H1 (cell line): ENCODE measurements at regions not wholly inside any gene's neighbourhood (a gene's known extent, or its start where the extent isn't known, plus 50 kb on each side); places are given as distances from the start of the nearest gene placed in this dataset.

ENCODE experiments used
- CTCF ChIA-PET: fragments of 300-600 bp; sonication (Branson Sonifier 250); formaldehyde crosslinking; loops from one replicate; lab custom pipeline; 2021; ENCODE audit not compliant: partially characterized antibody; lab: Charles Lee
- POLR2A ChIA-PET: fragments of 300-600 bp; sonication (Branson Sonifier 250); formaldehyde crosslinking; loops from one replicate; lab custom pipeline; 2021; ENCODE audit warnings: inconsistent platforms; ENCODE audit not compliant: partially characterized antibody; lab: Charles Lee
- DNase-seq, 2 experiments: peaks; one replicate each; pipeline versions ENCODE4 v3.0.0 to v3.0.0-alpha.2; 2010 to 2022; ENCODE audit warnings: low spot score in 2 of 2, low read depth in 1 of 2, mixed read lengths in 1 of 2
- FAIRE-seq: peaks from 2 replicates; lab custom pipeline; 2011; peaks lifted over from hg19 to GRCh38; lab: Jason Lieb, UNC
- H2AFZ ChIP-seq: 2 replicates; pipeline ENCODE4 v1.8.1; 2012; ENCODE audit warnings: low read length, inconsistent platforms
- H2AK5ac ChIP-seq: 2 replicates; pipeline ENCODE4 v1.6.1; 2013; ENCODE audit warnings: low read depth, low read length
- H2BK120ac ChIP-seq: replicated peaks from 2 replicates; pipeline ENCODE3; 2013; ENCODE audit warnings: low read depth, low read length, inconsistent platforms
- H2BK12ac ChIP-seq: 2 replicates; pipeline ENCODE4 v1.6.1; 2013; ENCODE audit warnings: low read depth, low read length
- H2BK15ac ChIP-seq: 2 replicates; pipeline ENCODE4 v1.6.1; 2013; ENCODE audit warnings: low read length
- H2BK20ac ChIP-seq: 2 replicates; pipeline ENCODE4 v1.6.1; 2013; ENCODE audit warnings: low read length
- H2BK5ac ChIP-seq: 2 replicates; pipeline ENCODE4 v1.6.1; 2013; ENCODE audit warnings: low read depth, low read length
- H3K14ac ChIP-seq: 2 replicates; pipeline ENCODE4 v1.6.1; 2013; ENCODE audit warnings: inconsistent platforms; ENCODE audit not compliant: insufficient read length
- H3K18ac ChIP-seq: 2 replicates; pipeline ENCODE4 v1.6.1; 2013; ENCODE audit warnings: low read length; ENCODE audit errors: extremely low read depth
- H3K23ac ChIP-seq: 2 replicates; pipeline ENCODE4 v1.6.1; 2013; ENCODE audit warnings: inconsistent platforms; ENCODE audit not compliant: insufficient read length
- H3K23me2 ChIP-seq: 2 replicates; pipeline ENCODE4 v1.6.1; 2013; ENCODE audit warnings: low read depth, low read length
- H3K27ac ChIP-seq: 2 replicates; pipeline ENCODE4 v1.6.1; 2011; ENCODE audit warnings: low read depth, low read length, inconsistent platforms
- H3K27me3 ChIP-seq, 4 experiments: replicated peaks in 1 of 4; 1 replicate in 1 of 4; 2 replicates in 3 of 4; pipeline versions ENCODE4 v1.6.1 to v1.8.1; 2011 to 2013; ENCODE audit warnings: low read length in 3 of 4, mild to moderate bottlenecking in 3 of 4, inconsistent platforms in 2 of 4, mixed read lengths in 2 of 4, moderate library complexity in 1 of 4; ENCODE audit not compliant: control insufficient read depth in 3 of 4, insufficient read depth in 3 of 4; ENCODE audit errors: extremely low read depth in 1 of 4
- H3K36me3 ChIP-seq, 4 experiments: 2 replicates each; pipeline versions ENCODE4 v1.6.1 to v1.8.1; 2011 to 2013; ENCODE audit warnings: mild to moderate bottlenecking in 4 of 4, low read length in 3 of 4, moderate library complexity in 2 of 4, control low read depth in 1 of 4, inconsistent platforms in 1 of 4; ENCODE audit not compliant: insufficient read depth in 4 of 4, control insufficient read depth in 2 of 4
- H3K4ac ChIP-seq: replicated peaks from 2 replicates; pipeline ENCODE3; 2013; ENCODE audit warnings: low read length, low read depth, mixed read lengths, inconsistent platforms; ENCODE audit not compliant: insufficient read length
- H3K4me1 ChIP-seq, 4 experiments: replicated peaks in 1 of 4; 1 replicate in 1 of 4; 2 replicates in 3 of 4; pipeline versions ENCODE4 v1.6.1 to v1.8.1; 2011 to 2013; ENCODE audit warnings: low read length in 3 of 4, inconsistent platforms in 2 of 4, mixed read lengths in 1 of 4; ENCODE audit not compliant: insufficient read depth in 4 of 4, control insufficient read depth in 3 of 4
- H3K4me2 ChIP-seq, 2 experiments: 2 replicates each; pipeline versions ENCODE4 v1.6.1 to v1.8.1; 2011 to 2013; ENCODE audit warnings: low read depth in 2 of 2, low read length in 2 of 2, control low read depth in 1 of 2, inconsistent platforms in 1 of 2, mild to moderate bottlenecking in 1 of 2; ENCODE audit not compliant: insufficient read depth in 1 of 2
- H3K4me3 ChIP-seq, 4 experiments: fragments of 200-600, 300-600 bp in 1 of 4; sonication (generic), shearing (Covaris generic), sonication (Bioruptor Twin) in 1 of 4; 2 replicates each; pipeline versions ENCODE4 v1.5.1 to v1.8.1; 2011 to 2016; ENCODE audit warnings: low read length in 4 of 4, low read depth in 3 of 4, control low read depth in 2 of 4, inconsistent platforms in 2 of 4, mild to moderate bottlenecking in 2 of 4, mixed read lengths in 1 of 4, moderate library complexity in 1 of 4; ENCODE audit not compliant: insufficient read depth in 2 of 4; ENCODE audit errors: extremely low read depth in 1 of 4
- H3K56ac ChIP-seq: replicated peaks from 2 replicates; pipeline ENCODE3; 2013; ENCODE audit warnings: low read depth, mild to moderate bottlenecking, mixed read lengths, low read length, inconsistent platforms; ENCODE audit not compliant: insufficient read length
- H3K79me1 ChIP-seq: 2 replicates; pipeline ENCODE4 v1.6.1; 2013; ENCODE audit warnings: low read depth, low read length, control low read depth
- H3K79me2 ChIP-seq, 2 experiments: 2 replicates each; pipeline versions ENCODE4 v1.6.1 to v1.8.1; 2012 to 2013; ENCODE audit warnings: low read length in 2 of 2, mild to moderate bottlenecking in 2 of 2, inconsistent platforms in 1 of 2; ENCODE audit not compliant: insufficient read depth in 2 of 2, control insufficient read depth in 1 of 2
- H3K9ac ChIP-seq, 4 experiments: replicated peaks in 1 of 4; 1 replicate in 1 of 4; 2 replicates in 3 of 4; pipeline versions ENCODE4 v1.6.1 to v1.8.1; 2011 to 2013; ENCODE audit warnings: low read depth in 3 of 4, low read length in 3 of 4, control low read depth in 2 of 4, mild to moderate bottlenecking in 2 of 4, moderate library complexity in 2 of 4, inconsistent platforms in 1 of 4; ENCODE audit errors: extremely low read depth in 1 of 4
- H3K9me3 ChIP-seq, 2 experiments: 2 replicates each; pipeline versions ENCODE4 v1.6.1 to v1.8.1; 2012 to 2013; ENCODE audit warnings: mild to moderate bottlenecking in 2 of 2, moderate library complexity in 2 of 2, control low read depth in 1 of 2, inconsistent platforms in 1 of 2, low read depth in 1 of 2, low read length in 1 of 2, mixed read lengths in 1 of 2; ENCODE audit not compliant: insufficient read depth in 2 of 2
- H4K20me1 ChIP-seq, 2 experiments: replicated peaks in 1 of 2; 2 replicates each; pipeline versions ENCODE3 to v1.8.1; 2011 to 2013; ENCODE audit warnings: inconsistent platforms in 2 of 2, low read length in 2 of 2, mild to moderate bottlenecking in 1 of 2; ENCODE audit not compliant: insufficient read depth in 2 of 2, control insufficient read depth in 1 of 2
- H4K5ac ChIP-seq: 2 replicates; pipeline ENCODE4 v1.6.1; 2013; ENCODE audit warnings: low read length, low read depth, mixed read lengths, inconsistent platforms; ENCODE audit not compliant: insufficient read length
- H4K8ac ChIP-seq: 2 replicates; pipeline ENCODE4 v1.8.0; 2013; ENCODE audit warnings: mild to moderate bottlenecking, moderate library complexity, low read length, inconsistent platforms; ENCODE audit not compliant: insufficient read depth; ENCODE audit errors: extremely low read depth
- H4K91ac ChIP-seq: replicated peaks from 2 replicates; pipeline ENCODE3; 2013; ENCODE audit warnings: low read length, mixed read lengths, inconsistent platforms; ENCODE audit not compliant: insufficient read length
- CHD1 ChIP-seq: IDR thresholded peaks from 2 replicates; pipeline ENCODE4 v1.6.1; 2012; ENCODE audit warnings: low read depth, low read length, improper control_type of control experiment
- CTBP2 ChIP-seq: IDR thresholded peaks from 2 replicates; pipeline ENCODE4 v1.7.0; 2011; ENCODE audit warnings: borderline replicate concordance, mild to moderate bottlenecking, moderate library complexity, mixed read lengths, low read length; ENCODE audit not compliant: insufficient read depth, insufficient read length
- JUN ChIP-seq: IDR thresholded peaks from 2 replicates; pipeline ENCODE4 v1.6.1; 2011; ENCODE audit warnings: low read depth, mild to moderate bottlenecking, improper control_type of control experiment, low read length
- PHF8 ChIP-seq: fragments of 200-600 bp; sonication (generic); conservative IDR thresholded peaks from 2 replicates; pipeline ENCODE4 v1.7.1; 2012; ENCODE audit warnings: low read depth, mild to moderate bottlenecking, inconsistent platforms, low read length, moderate library complexity
- RFX5 ChIP-seq: IDR thresholded peaks from 2 replicates; pipeline ENCODE4 v1.6.1; 2011; ENCODE audit warnings: low read depth, low read length, improper control_type of control experiment, borderline replicate concordance
- RNF2 ChIP-seq: fragments of 200-900, 300-1000 bp; sonication (generic); IDR thresholded peaks from 2 replicates; pipeline ENCODE4 v1.7.1; 2016; ENCODE audit warnings: borderline replicate concordance, low read depth, mild to moderate bottlenecking, antibody characterized with exemption, low read length; ENCODE audit not compliant: poor library complexity, severe bottlenecking; ENCODE audit errors: missing control alignments
- SP4 ChIP-seq: IDR thresholded peaks from 2 replicates; pipeline ENCODE4 v1.6.1; 2012; ENCODE audit warnings: low read length, inconsistent platforms
- SRF ChIP-seq: IDR thresholded peaks from 2 replicates; pipeline ENCODE4 v1.6.1; 2011; ENCODE audit warnings: mild to moderate bottlenecking, low read depth, low read length, moderate library complexity
- TAF7 ChIP-seq: optimal IDR thresholded peaks from 2 replicates; pipeline ENCODE3; 2011; ENCODE audit warnings: low read depth, mild to moderate bottlenecking, inconsistent platforms, low read length, moderate library complexity, borderline replicate concordance

DNA sequence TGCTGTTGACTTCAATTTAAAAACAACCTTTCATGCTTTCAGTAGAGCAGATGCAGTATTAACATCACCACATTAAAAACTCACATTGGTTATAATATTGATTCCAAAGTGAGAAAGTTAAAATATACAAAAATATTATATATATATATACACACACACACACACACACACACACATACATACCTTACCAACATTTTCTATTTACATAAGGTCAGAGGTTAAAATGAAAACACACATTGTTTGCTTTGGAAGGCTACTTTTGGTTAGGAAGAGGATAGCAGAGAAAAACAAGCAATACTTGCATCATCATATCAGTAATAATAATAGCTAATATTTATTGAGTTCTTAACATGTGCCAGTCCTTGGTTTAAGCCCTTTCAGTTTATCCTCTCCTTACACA is 226.5 kb downstream of the PPP4R3C start:
- Histone ChIP-seq H3K56ac (no peak overlapping the region), H3K79me1 (no peaks in the 10 kb centered on the region), H3K18ac (no peak overlapping the region), H2BK120ac (no peak overlapping the region), H2BK5ac (no peak overlapping the region), H3K14ac (no peak overlapping the region), H4K20me1 (no peaks in the 10 kb centered on the region), H3K23ac (no peak overlapping the region), H4K5ac (no peak overlapping the region), H2BK12ac (no peak overlapping the region), H3K27me3 (no peaks in the 10 kb centered on the region), H2BK20ac (no peak overlapping the region), H2AK5ac (no peak overlapping the region), H3K9me3 (peaks cover 7 to 12% of the 10 kb centered on the region in 2 experiments; a peak in 2 of 4 replicates), H2AFZ (no peak overlapping the region), H3K27ac (no peak overlapping the region), H2BK15ac (no peak overlapping the region), H3K36me3 (no peaks in the 10 kb centered on the region), H3K9ac (no peak overlapping the region), H3K4me2 (no peak overlapping the region), H3K4me3 (no peak overlapping the region), H4K8ac (no peak overlapping the region), H3K4me1 (no peaks in the 10 kb centered on the region), H3K4ac (no peak overlapping the region), H3K23me2 (no peaks in the 10 kb centered on the region), H4K91ac (no peak overlapping the region), H3K79me2 (no peaks in the 10 kb centered on the region)
- POLR2A ChIA-PET = no interaction called here
- no peak for TF ChIP-seq RNF2
- no peak for TF ChIP-seq CTBP2
- no peak for TF ChIP-seq RFX5
- TF ChIP-seq CHD1 = no peak
- no peak for TF ChIP-seq SP4
- no peak for TF ChIP-seq PHF8
- TF ChIP-seq JUN = no peak
- no peak for TF ChIP-seq SRF
- TF ChIP-seq TAF7 = no peak
- no peak for FAIRE-seq
- DNase-seq = no peak
- CTCF ChIA-PET = no interaction called here
